GM23248 (cell line): ENCODE measurements at regions not wholly inside any gene's neighbourhood (a gene's known extent, or its start where the extent isn't known, plus 50 kb on each side); places are given as distances from the start of the nearest gene placed in this dataset.

Source experiments
- EZH2 ChIP-seq: fragments of 200-600 bp; sonication (generic); IDR thresholded peaks from 2 replicates; pipeline ENCODE4 v1.6.1; 2018; ENCODE audit warnings: antibody characterized with exemption, mild to moderate bottlenecking; ENCODE audit not compliant: insufficient read depth, poor library complexity, severe bottlenecking
- EZH2phosphoT487 ChIP-seq: fragments of 200-600 bp; sonication (generic); IDR thresholded peaks from 2 replicates; pipeline ENCODE4 v1.6.1; 2018; ENCODE audit warnings: antibody characterized with exemption, moderate library complexity, mild to moderate bottlenecking, low read depth; ENCODE audit not compliant: insufficient read depth

- no peak for TF ChIP-seq EZH2
- no peak for TF ChIP-seq EZH2phosphoT487
Observed at GRCh38 chr18:28281400-28281799, 104.5 kb upstream of the CDH2 start.
